T47D (cell line): ENCODE measurements at regions not wholly inside any gene's neighbourhood (a gene's known extent, or its start where the extent isn't known, plus 50 kb on each side); places are given as distances from the start of the nearest gene placed in this dataset.

ENCODE experiments used
- DNase-seq, 2 experiments: peaks; one replicate each; pipeline versions ENCODE4 v3.0.0 to v3.0.0-alpha.2; 2011 to 2012; ENCODE audit warnings: low read depth in 1 of 2, low spot score in 1 of 2
- JUND ChIP-seq: IDR thresholded peaks from 2 replicates; pipeline ENCODE4 v1.6.1; 2012; ENCODE audit warnings: low read depth
- in situ Hi-C: cut with HindIII; loops from 2 replicates; pipeline ENCODE4 v1.10.0; 2016; ENCODE audit warnings: low sequenced_read_pairs, low pct_unique_long_range_greater_than_20kb

DNA sequence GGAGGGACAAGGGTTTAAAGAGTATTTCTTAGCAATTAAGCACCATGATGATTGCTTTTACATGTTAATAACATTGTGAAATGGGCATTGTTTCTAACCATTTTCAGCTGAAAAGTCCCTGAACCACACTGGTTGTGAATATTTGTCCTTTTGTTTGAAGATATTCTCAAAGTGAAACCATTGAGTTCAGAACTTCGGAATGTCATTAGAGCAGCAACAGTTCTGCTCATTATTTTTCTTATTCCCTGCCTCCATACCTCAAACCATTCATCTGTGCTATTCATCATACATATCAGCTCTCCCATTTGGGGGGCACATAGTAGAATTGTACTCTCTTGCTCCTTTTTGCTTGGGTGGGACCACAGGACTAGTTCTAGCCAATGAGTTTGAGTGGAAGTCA, 553.0 kb upstream of the ZNF462 start:
- in situ Hi-C loops = no loop called here
- no peak for DNase-seq
- no peak for TF ChIP-seq JUND

GRCh38 chr9:106310782-106311181, 552.2 kb upstream of the ZNF462 start:
- in situ Hi-C loops = no loop called here
- no peak for TF ChIP-seq JUND
- no peak for DNase-seq

DNA sequence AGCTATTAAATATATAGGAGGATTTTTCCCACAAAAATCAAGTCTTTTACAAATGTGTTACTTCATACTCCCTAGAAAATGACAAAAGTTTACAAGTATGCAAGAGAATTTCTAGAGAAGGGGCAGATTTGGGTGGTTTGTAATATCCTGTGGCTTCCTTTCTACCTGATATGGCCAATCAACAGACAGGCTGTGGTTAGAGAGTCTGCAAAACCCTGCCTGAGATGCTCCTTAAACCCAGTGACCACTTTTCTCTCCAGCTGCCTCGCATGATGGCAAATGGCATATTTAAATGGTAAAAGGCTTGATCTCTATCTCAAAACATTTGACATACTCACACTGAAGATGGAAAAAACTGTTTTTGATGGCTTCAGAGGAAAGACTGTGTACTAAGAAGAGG, 550.1 kb upstream of the ZNF462 start:
- in situ Hi-C loops = no loop called here
- no peak for TF ChIP-seq JUND
- DNase-seq = no peak

DNA sequence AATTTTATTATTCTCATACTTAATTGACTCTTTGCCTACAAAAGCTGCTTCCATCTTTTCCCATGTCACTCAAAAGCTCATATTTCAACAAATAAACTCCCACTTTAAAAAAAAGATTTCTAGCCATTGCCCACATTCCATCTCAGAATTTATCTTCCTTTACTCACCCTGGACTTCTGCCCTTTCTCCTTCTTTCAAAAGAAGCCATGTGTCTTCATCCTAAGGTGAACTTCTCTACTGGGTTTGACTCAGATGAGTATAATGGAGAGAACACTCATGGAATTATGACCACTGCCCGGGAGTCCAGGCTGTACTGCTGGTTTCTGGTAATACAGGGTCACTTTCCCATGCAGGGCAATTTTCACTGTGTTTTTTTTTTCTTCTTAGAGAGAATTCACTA, 548.5 kb upstream of the ZNF462 start:
- no peak for DNase-seq
- in situ Hi-C loops = no loop called here
- no peak for TF ChIP-seq JUND

DNA sequence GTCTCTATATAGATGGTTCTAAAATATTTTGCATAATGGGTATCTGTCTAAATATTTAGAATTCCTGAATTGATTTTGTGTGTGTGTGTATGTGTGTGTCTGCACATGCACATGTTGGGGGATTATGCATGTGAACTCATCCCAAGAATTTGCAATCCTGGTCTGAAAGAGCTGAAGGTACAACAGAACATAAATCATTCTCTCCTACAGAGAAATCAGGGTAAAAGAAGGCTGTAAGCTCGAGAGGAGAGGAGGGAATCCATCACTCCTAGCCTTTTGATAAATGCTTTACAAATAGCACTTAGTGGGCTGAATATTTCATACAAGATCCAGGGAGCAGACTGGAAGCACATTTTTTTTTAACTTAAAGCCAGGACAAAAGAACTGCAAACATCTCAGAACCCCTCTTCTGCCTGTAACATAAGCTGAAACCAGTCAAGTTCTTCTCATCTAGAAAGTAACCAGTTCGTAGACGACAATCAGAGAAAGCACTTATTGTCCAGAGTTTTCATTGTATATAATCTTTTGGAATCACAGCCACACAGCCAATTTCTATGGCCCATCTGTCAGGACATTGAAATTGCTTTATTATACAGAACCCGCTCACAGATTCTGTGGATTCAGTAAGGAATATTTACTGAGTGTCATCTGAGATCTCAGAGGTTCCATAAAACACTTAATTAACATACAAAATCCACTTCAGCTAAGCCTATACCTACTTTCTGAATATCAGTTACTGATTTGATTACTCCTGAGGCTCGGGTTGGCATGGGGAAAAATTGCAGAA, 541.4 kb upstream of the ZNF462 start:
- no peak for TF ChIP-seq JUND

DNA sequence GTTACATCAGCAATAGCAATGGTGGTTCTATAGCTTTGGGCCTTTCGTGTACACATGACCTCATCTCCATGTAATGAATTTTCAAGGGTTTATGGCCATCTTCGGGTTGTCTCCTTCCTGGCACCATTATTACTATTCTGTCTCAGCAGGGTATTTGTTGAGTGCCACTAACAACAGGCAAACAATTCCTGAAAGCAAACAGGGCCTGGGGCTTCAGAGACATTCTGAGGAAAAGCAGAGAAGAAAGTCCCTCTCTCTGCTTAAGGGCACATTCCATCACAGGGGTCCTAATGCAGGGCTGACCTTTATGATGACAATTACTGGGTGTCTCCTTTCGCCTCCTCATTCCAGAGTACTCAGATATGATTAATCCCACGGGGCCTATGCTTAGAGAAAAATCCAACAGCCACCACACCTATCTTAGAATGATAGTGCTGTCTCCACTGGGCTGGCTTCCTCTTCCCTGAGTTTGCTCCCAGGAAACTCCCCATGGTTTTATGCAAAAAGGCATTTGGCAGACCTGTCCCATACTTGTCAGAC, 540.2 kb upstream of the ZNF462 start:
- no peak for DNase-seq
- no peak for TF ChIP-seq JUND
- in situ Hi-C loops = no loop called here

More for the DNA sequence above, 541.4 kb upstream of the ZNF462 start:
- in situ Hi-C loops = no loop called here
- DNase-seq = no peak

GRCh38 chr9:106324053-106324585, 538.8 kb upstream of the ZNF462 start:
- in situ Hi-C loops = no loop called here
- no peak for DNase-seq
- no peak for TF ChIP-seq JUND

- no peak for DNase-seq
- TF ChIP-seq JUND = no peak
- in situ Hi-C loops = no loop called here
These were observed 538.2 kb upstream of the ZNF462 start for GRCh38 chr9:106324591-106325280.

GRCh38 chr9:106326493-106326892, 536.5 kb upstream of the ZNF462 start:
- no peak for DNase-seq
- no peak for TF ChIP-seq JUND
- in situ Hi-C loops = no loop called here

DNA sequence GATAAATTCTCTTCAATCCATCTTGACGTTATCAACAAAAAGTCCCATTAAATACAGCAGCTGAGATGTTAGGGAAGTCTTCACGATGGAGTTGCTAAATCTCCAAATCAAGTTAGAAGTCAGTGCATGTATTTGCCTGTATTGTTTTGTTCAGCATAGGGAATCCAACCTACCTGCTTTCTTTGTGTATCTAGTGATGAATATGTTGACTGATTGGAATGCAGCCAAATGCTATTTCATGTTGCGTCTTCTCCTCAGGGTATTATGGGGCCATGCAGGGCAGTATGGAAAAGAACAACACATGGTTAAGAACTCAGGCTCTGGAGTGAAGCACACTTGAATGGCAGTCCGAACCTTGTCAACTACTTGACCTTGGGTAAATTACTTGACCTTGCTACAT, 529.5 kb upstream of the ZNF462 start:
- no peak for TF ChIP-seq JUND
- peak in 1 of 2 experiments; percentile 86 for DNase-seq

DNA sequence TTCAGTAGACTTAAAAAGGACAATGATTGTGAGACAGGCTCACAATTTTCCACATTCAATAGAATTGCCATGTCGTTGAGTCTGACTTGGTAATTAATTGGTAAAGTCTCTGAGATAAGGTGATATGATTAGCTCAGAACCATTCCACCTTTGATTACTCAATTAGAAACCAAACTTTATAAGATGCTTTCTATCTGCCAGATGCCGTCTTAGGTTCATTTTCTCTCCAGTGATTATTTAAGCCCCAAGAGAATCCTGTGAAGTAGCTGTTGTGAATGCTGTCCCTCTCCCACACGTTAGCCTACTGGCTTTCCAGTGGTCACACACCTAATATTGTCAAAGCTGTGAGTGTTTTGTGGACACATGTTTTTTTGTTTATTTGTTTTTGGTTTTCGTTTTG, 528.9 kb upstream of the ZNF462 start:
- no peak for DNase-seq
- in situ Hi-C loops = no loop called here
- TF ChIP-seq JUND = no peak

More for the DNA sequence above, 529.5 kb upstream of the ZNF462 start:
- in situ Hi-C loops = no loop called here

DNA sequence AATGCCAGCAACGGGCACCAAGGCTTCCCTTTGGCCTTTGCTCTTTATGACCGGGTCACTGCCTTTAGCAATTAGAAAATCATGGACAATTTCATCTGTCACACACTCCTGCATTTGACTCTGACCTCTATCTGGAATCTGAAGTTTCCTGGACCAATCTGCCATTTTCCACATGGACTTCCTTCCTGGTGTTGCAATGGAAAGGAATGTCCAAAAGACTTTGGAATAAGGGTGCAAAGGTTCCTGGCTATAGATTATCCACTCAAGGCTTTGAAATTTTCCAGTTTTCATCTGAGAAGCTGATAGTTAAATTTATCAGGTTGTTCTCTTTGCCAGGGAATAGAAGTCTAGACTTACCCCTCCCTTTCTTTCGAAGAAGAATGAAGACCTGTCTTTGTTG, 523.1 kb upstream of the ZNF462 start:
- in situ Hi-C loops = no loop called here
- DNase-seq = no peak
- TF ChIP-seq JUND = no peak

DNA sequence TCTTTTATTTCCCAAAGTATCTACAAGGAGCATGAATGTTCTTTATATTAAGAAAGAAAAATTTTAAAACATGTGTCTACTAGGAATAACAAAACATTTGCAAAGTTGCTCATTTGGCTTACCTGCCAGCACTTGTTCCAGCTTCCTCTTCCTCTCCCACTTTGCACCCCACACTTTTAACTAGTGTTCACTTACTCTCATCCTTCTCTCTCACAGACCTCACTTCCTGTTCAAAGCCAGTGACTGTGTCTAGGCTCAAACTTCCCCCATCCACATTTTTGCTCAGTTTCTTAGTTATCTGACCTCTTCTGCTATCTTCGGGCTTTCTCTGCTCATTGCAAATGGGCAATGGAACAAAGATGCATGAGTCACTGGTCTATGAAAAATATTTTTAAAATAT, 512.2 kb upstream of the ZNF462 start:
- TF ChIP-seq JUND = no peak
- in situ Hi-C loops = no loop called here
- DNase-seq = no peak
